Spleen (tissue), 11 donors: ENCODE measurements at regions not wholly inside any gene's neighbourhood (a gene's known extent, or its start where the extent isn't known, plus 50 kb on each side); places are given as distances from the start of the nearest gene placed in this dataset.
"Not testable (repeated sequence)": the region's sequence is repeated elsewhere in the genome, so short reads cannot be mapped to it uniquely, and the experiment has no call there.

Experiments
- DNase-seq: peaks from one replicate; pipeline ENCODE4 v3.0.0-alpha.2; 2020
- H3K27ac ChIP-seq, 8 donors: fragments of 200-600 bp; sonication (generic) in 7 of 8; 1 replicate in 4 of 8; 2 replicates in 4 of 8; pipeline versions ENCODE4 v1.5.0 to v1.8.0; 2016 to 2021; ENCODE audit warnings: inconsistent platforms in 4 of 8, mild to moderate bottlenecking in 4 of 8, moderate library complexity in 1 of 8
- H3K27me3 ChIP-seq, 7 donors: fragments of 200-600 bp; sonication (generic) in 6 of 7; replicated peaks in 1 of 7; 1 replicate in 4 of 7; 2 replicates in 3 of 7; pipeline versions ENCODE4 v1.5.0 to v1.8.0; 2016 to 2021; ENCODE audit warnings: inconsistent platforms in 3 of 7, mild to moderate bottlenecking in 1 of 7
- H3K36me3 ChIP-seq, 6 donors: fragments of 200-600 bp; sonication (generic) in 5 of 6; 1 replicate in 4 of 6; 2 replicates in 2 of 6; pipeline versions ENCODE4 v1.5.0 to v1.8.0; 2016 to 2021; ENCODE audit warnings: inconsistent platforms in 2 of 6
- H3K4me1 ChIP-seq, 6 donors: fragments of 200-600 bp; sonication (generic) in 5 of 6; 1 replicate in 3 of 6; 2 replicates in 3 of 6; pipeline versions ENCODE4 v1.5.0 to v1.8.0; 2016 to 2021; ENCODE audit warnings: inconsistent platforms in 3 of 6
- H3K4me3 ChIP-seq, 8 donors: fragments of 200-600 bp; sonication (generic) in 7 of 8; 1 replicate in 4 of 8; 2 replicates in 4 of 8; pipeline versions ENCODE4 v1.5.0 to v1.8.0; 2016 to 2021; ENCODE audit warnings: inconsistent platforms in 4 of 8, mild to moderate bottlenecking in 4 of 8, moderate library complexity in 2 of 8
- H3K9me3 ChIP-seq, 8 donors: fragments of 200-600 bp; sonication (generic) in 7 of 8; 1 replicate in 4 of 8; 2 replicates in 4 of 8; pipeline versions ENCODE4 v1.5.0 to v1.8.0; 2016 to 2021; ENCODE audit warnings: inconsistent platforms in 4 of 8
- WGBS, 5 donors: extraction: QIAGEN DNeasy Blood & Tissue Kit in 3 of 5; methylation state at CpG; one replicate each; pipeline versions ENCODE4 v1.1.5 to v1.1.7; 2013 to 2018; 5-methylcytosine and 5-hydroxymethylcytosine counted together
- intact Hi-C: fragments of 100-400 bp; cut with DNase I; formaldehyde crosslinking; loops from one replicate; pipeline ENCODE4 v1.15.0; 2023; ENCODE audit warnings: low total_unique reads
- donor health status: healthy with polysubstance abuse.
- donor health status: DM: no; HTN: no; CAD: no; lungs with moderate emphysema.
- donor health status: DM: no; HTN: no; CAD: no.
- donor health status: Bipolar disorder and iron deficiency.
- donor health status: healthy.
- donor health status: DM: no; HTN: no; CAD: no.
- donor health status: DM: yes; HTN: yes; CAD: no.

- H3K4me1 ChIP-seq, H3K36me3 ChIP-seq, DNase-seq, H3K27me3 ChIP-seq, H3K27ac ChIP-seq, H3K9me3 ChIP-seq, intact Hi-C loops, H3K4me3 ChIP-seq: not testable (repeated sequence)
- no CpG with 5 or more reads among the region's 26 CpGs for WGBS, 5 donors
These were observed 101.3 kb upstream of the SEC22B start for GRCh38 chr1:120277428-120278258.

- DNase-seq, H3K36me3 ChIP-seq, H3K27ac ChIP-seq, H3K4me3 ChIP-seq, H3K9me3 ChIP-seq, intact Hi-C loops, H3K4me1 ChIP-seq, H3K27me3 ChIP-seq: not testable (repeated sequence)
- no CpG with 5 or more reads among the region's 5 CpGs for WGBS, 5 donors
These were observed 100.4 kb upstream of the SEC22B start for GRCh38 chr1:120276710-120277109.

GRCh38 chr1:120274438-120274837 is 98.1 kb upstream of the SEC22B start:
- H3K9me3 ChIP-seq, H3K4me3 ChIP-seq, H3K4me1 ChIP-seq, DNase-seq, H3K27ac ChIP-seq, H3K27me3 ChIP-seq, intact Hi-C loops, H3K36me3 ChIP-seq: not testable (repeated sequence)
- no CpG with 5 or more reads among the region's 3 CpGs for WGBS, 5 donors

GRCh38 chr1:120273363-120273762 is 97.0 kb upstream of the SEC22B start:
- H3K4me3 ChIP-seq, H3K27ac ChIP-seq, H3K27me3 ChIP-seq, DNase-seq, H3K4me1 ChIP-seq, intact Hi-C loops, H3K36me3 ChIP-seq, H3K9me3 ChIP-seq: not testable (repeated sequence)
- WGBS, 5 donors: 5 to 38% (median 23%) methylated on average over 1 to 3 of the region's 4 CpGs

- H3K9me3 ChIP-seq, DNase-seq, intact Hi-C loops, H3K4me1 ChIP-seq, H3K27ac ChIP-seq, H3K4me3 ChIP-seq, H3K27me3 ChIP-seq, H3K36me3 ChIP-seq: not testable (repeated sequence)
- no CpG with 5 or more reads among the region's 3 CpGs for WGBS, 5 donors
These were observed 95.9 kb upstream of the SEC22B start for GRCh38 chr1:120272242-120272641.

- H3K9me3 ChIP-seq, intact Hi-C loops, DNase-seq, H3K27me3 ChIP-seq, H3K4me1 ChIP-seq, H3K36me3 ChIP-seq, H3K27ac ChIP-seq, H3K4me3 ChIP-seq: not testable (repeated sequence)
- WGBS, 5 donors: no CpG with 5 or more reads among the region's 5 CpGs
These were observed 95.4 kb upstream of the SEC22B start for GRCh38 chr1:120271561-120272221.

GRCh38 chr1:120267894-120268551 is 91.7 kb upstream of the SEC22B start:
- DNase-seq, intact Hi-C loops, H3K27me3 ChIP-seq, H3K27ac ChIP-seq, H3K4me1 ChIP-seq, H3K36me3 ChIP-seq, H3K9me3 ChIP-seq, H3K4me3 ChIP-seq: not testable (repeated sequence)
- no CpG with 5 or more reads among the region's 1 CpG for WGBS, 5 donors

GRCh38 chr1:120264564-120264963 is 88.2 kb upstream of the SEC22B start:
- H3K9me3 ChIP-seq, H3K27ac ChIP-seq, DNase-seq, H3K36me3 ChIP-seq, H3K4me3 ChIP-seq, H3K4me1 ChIP-seq, H3K27me3 ChIP-seq, intact Hi-C loops: not testable (repeated sequence)
- 94 to 100% (median 100%) methylated on average over 3 to 4 of the region's 6 CpGs; no CpG with 5 or more reads in 2 of the 5 donors for WGBS, 5 donors

- H3K4me1 ChIP-seq, DNase-seq, H3K27ac ChIP-seq, H3K36me3 ChIP-seq, H3K9me3 ChIP-seq, intact Hi-C loops, H3K27me3 ChIP-seq, H3K4me3 ChIP-seq: not testable (repeated sequence)
- WGBS, 5 donors: no CpG with 5 or more reads among the region's 4 CpGs
These were observed 86.8 kb upstream of the SEC22B start for GRCh38 chr1:120262791-120263751.

GRCh38 chr1:120257778-120258105 is 81.4 kb upstream of the SEC22B start:
- H3K9me3 ChIP-seq, H3K4me3 ChIP-seq, H3K36me3 ChIP-seq, intact Hi-C loops, DNase-seq, H3K27me3 ChIP-seq, H3K4me1 ChIP-seq, H3K27ac ChIP-seq: not testable (repeated sequence)
- WGBS, 5 donors: 4% methylated on average over 2 of the region's 2 CpGs; no CpG with 5 or more reads in 4 of the 5 donors
